H9 (cell line): ENCODE measurements at regions not wholly inside any gene's neighbourhood (a gene's known extent, or its start where the extent isn't known, plus 50 kb on each side); places are given as distances from the start of the nearest gene placed in this dataset.

Experiments used
- DNase-seq: peaks from one replicate; pipeline ENCODE4 v3.0.0-alpha.2; 2017
- H2AFZ ChIP-seq: one replicate; pipeline ENCODE4 v1.6.1; 2013; ENCODE audit warnings: mild to moderate bottlenecking, low read length, control low read depth, moderate library complexity
- H2AK5ac ChIP-seq: 2 replicates; pipeline ENCODE4 v1.6.1; 2013; ENCODE audit warnings: low read length, control low read depth, mixed read lengths; ENCODE audit not compliant: insufficient read length
- H2BK120ac ChIP-seq: one replicate; pipeline ENCODE4 v1.6.1; 2013; ENCODE audit warnings: low read depth, mild to moderate bottlenecking, low read length, control low read depth, inconsistent platforms; ENCODE audit not compliant: poor library complexity, severe bottlenecking
- H2BK12ac ChIP-seq: 2 replicates; pipeline ENCODE4 v1.6.1; 2013; ENCODE audit warnings: low read length, control low read depth, mixed read lengths, low read depth; ENCODE audit not compliant: insufficient read length
- H2BK15ac ChIP-seq: 2 replicates; pipeline ENCODE4 v1.6.1; 2013; ENCODE audit warnings: low read depth, low read length, control low read depth
- H2BK20ac ChIP-seq: one replicate; pipeline ENCODE4 v1.6.1; 2013; ENCODE audit warnings: low read depth, mild to moderate bottlenecking, low read length, control low read depth, inconsistent platforms; ENCODE audit not compliant: poor library complexity, severe bottlenecking
- H2BK5ac ChIP-seq: 2 replicates; pipeline ENCODE4 v1.6.1; 2013; ENCODE audit warnings: low read length, control low read depth, mixed read lengths; ENCODE audit not compliant: insufficient read length
- H3K14ac ChIP-seq: 2 replicates; pipeline ENCODE4 v1.6.1; 2013; ENCODE audit warnings: low read length, control low read depth; ENCODE audit not compliant: insufficient read depth
- H3K18ac ChIP-seq: 2 replicates; pipeline ENCODE4 v1.6.1; 2013; ENCODE audit warnings: low read depth, mild to moderate bottlenecking, mixed read lengths, low read length, control low read depth; ENCODE audit not compliant: insufficient read length
- H3K23ac ChIP-seq: 2 replicates; pipeline ENCODE4 v1.6.1; 2013; ENCODE audit warnings: low read length, control low read depth, mixed read lengths, low read depth; ENCODE audit not compliant: insufficient read length
- H3K23me2 ChIP-seq: 2 replicates; pipeline ENCODE4 v1.6.1; 2013; ENCODE audit warnings: low read depth, mild to moderate bottlenecking, mixed read lengths, low read length, control low read depth; ENCODE audit not compliant: insufficient read length, poor library complexity, severe bottlenecking
- H3K27ac ChIP-seq: 2 replicates; pipeline ENCODE4 v1.5.1; 2013; ENCODE audit warnings: low read length, control low read depth, mixed read lengths, low read depth; ENCODE audit not compliant: insufficient read length
- H3K27me3 ChIP-seq: 2 replicates; pipeline ENCODE4 v1.6.1; 2013; ENCODE audit warnings: low read length, control low read depth, inconsistent platforms; ENCODE audit not compliant: insufficient read depth
- H3K4ac ChIP-seq: 2 replicates; pipeline ENCODE4 v1.6.1; 2013; ENCODE audit warnings: low read depth, mild to moderate bottlenecking, control low read depth, inconsistent platforms, low read length, moderate library complexity
- H3K4me1 ChIP-seq: 2 replicates; pipeline ENCODE4 v1.6.1; 2013; ENCODE audit warnings: low read length, control low read depth, inconsistent platforms; ENCODE audit not compliant: insufficient read depth
- H3K4me2 ChIP-seq: 2 replicates; pipeline ENCODE4 v1.6.1; 2013; ENCODE audit warnings: low read length, control low read depth, mixed read lengths; ENCODE audit not compliant: insufficient read length, insufficient read depth
- H3K56ac ChIP-seq: 2 replicates; pipeline ENCODE4 v1.6.1; 2013; ENCODE audit warnings: low read depth, mild to moderate bottlenecking, mixed read lengths, low read length, control low read depth; ENCODE audit not compliant: insufficient read length
- H3K79me1 ChIP-seq: 2 replicates; pipeline ENCODE4 v1.6.1; 2013; ENCODE audit warnings: low read depth, mild to moderate bottlenecking, moderate library complexity, low read length, control low read depth, inconsistent platforms; ENCODE audit not compliant: insufficient read depth, poor library complexity, severe bottlenecking
- H3K79me2 ChIP-seq: 2 replicates; pipeline ENCODE4 v1.6.1; 2013; ENCODE audit warnings: low read length, control low read depth, inconsistent platforms; ENCODE audit not compliant: insufficient read depth
- H3K9ac ChIP-seq: 2 replicates; pipeline ENCODE4 v1.6.1; 2013; ENCODE audit warnings: low read length, control low read depth, mixed read lengths; ENCODE audit not compliant: insufficient read length; ENCODE audit errors: extremely low read depth
- H3K9me3 ChIP-seq: one replicate; pipeline ENCODE4 v1.6.1; 2013; ENCODE audit warnings: low read depth, low read length, inconsistent platforms; ENCODE audit not compliant: control insufficient read depth
- H3T11ph ChIP-seq: one replicate; pipeline ENCODE4 v1.6.1; 2013; ENCODE audit warnings: mild to moderate bottlenecking, low read length, control low read depth, inconsistent platforms
- H4K20me1 ChIP-seq: one replicate; pipeline ENCODE4 v1.6.1; 2013; ENCODE audit not compliant: control insufficient read depth, insufficient read length, insufficient read depth
- H4K5ac ChIP-seq: 2 replicates; pipeline ENCODE4 v1.6.1; 2013; ENCODE audit warnings: low read depth, mild to moderate bottlenecking, mixed read lengths, low read length, control low read depth; ENCODE audit not compliant: insufficient read length
- H4K8ac ChIP-seq: replicated peaks from 2 replicates; pipeline ENCODE4 v1.6.1; 2013; ENCODE audit warnings: low read length, control low read depth, mixed read lengths, low read depth; ENCODE audit not compliant: insufficient read length
- H4K91ac ChIP-seq: 2 replicates; pipeline ENCODE4 v1.6.1; 2013; ENCODE audit warnings: low read depth, mild to moderate bottlenecking, moderate library complexity, mixed read lengths, low read length, control low read depth; ENCODE audit not compliant: insufficient read length
- H3K27ac Mint-ChIP-seq, 3 experiments: 2 replicates in 2 of 3; 3 replicates in 1 of 3; pipeline ENCODE4 v1.8.0; 2020 to 2021; ENCODE audit warnings: mixed read lengths in 3 of 3, mild to moderate bottlenecking in 1 of 3, moderate library complexity in 1 of 3
- H3K27me3 Mint-ChIP-seq: 2 replicates; pipeline ENCODE4 v1.8.0; 2021; ENCODE audit warnings: low read depth, mild to moderate bottlenecking, moderate library complexity, mixed read lengths
- H3K36me3 Mint-ChIP-seq, 3 experiments: 2 replicates in 2 of 3; 3 replicates in 1 of 3; pipeline ENCODE4 v1.8.0; 2020 to 2021; ENCODE audit warnings: low read depth in 3 of 3, mixed read lengths in 3 of 3; ENCODE audit not compliant: insufficient read depth in 1 of 3
- H3K4me1 Mint-ChIP-seq, 2 experiments: 2 replicates each; pipeline ENCODE4 v1.8.0; 2020; ENCODE audit warnings: mixed read lengths in 2 of 2
- H3K4me3 Mint-ChIP-seq, 2 experiments: 2 replicates in 1 of 2; 3 replicates in 1 of 2; pipeline ENCODE4 v1.8.0; 2020 to 2021; ENCODE audit warnings: mild to moderate bottlenecking in 2 of 2, mixed read lengths in 2 of 2, moderate library complexity in 1 of 2
- H3K9me3 Mint-ChIP-seq, 2 experiments: 2 replicates in 1 of 2; 3 replicates in 1 of 2; pipeline ENCODE4 v1.8.0; 2020; ENCODE audit warnings: mild to moderate bottlenecking in 2 of 2, mixed read lengths in 2 of 2, moderate library complexity in 1 of 2
- CTCF ChIP-seq: fragments of 200-600 bp; sonication (generic); conservative IDR thresholded peaks from 3 replicates; pipeline ENCODE4 v1.8.0; 2021; ENCODE audit warnings: antibody characterized with exemption, mild to moderate bottlenecking
- WGBS: extraction: QIAGEN DNeasy Blood & Tissue Kit; methylation state at CpG from one replicate; pipeline ENCODE4 v1.1.7; 2013; ENCODE audit warnings: missing lambda C conversion rate, low lambda C conversion rate, mixed read lengths; ENCODE audit not compliant: insufficient read length; ENCODE audit errors: extremely low coverage; 5-methylcytosine and 5-hydroxymethylcytosine counted together

- peaks cover 18 to 38% of the 10 kb centered on the region in 2 experiments for H3K4me1 Mint-ChIP-seq
These were observed 195.4 kb upstream of the PREP start for GRCh38 chr6:105598264-105598663.

More at GRCh38 chr6:105598264-105598663, 195.4 kb upstream of the PREP start:
- Histone ChIP-seq H3K23me2 (no peaks in the 10 kb centered on the region), H3K27me3 (no peaks in the 10 kb centered on the region), H4K8ac (no peak overlapping the region), H3K18ac (no peak overlapping the region), H3K23ac (no peak overlapping the region), H3K9ac (no peak overlapping the region), H3K27ac (no peak overlapping the region), H4K91ac (no peak overlapping the region), H4K5ac (no peak overlapping the region), H2AFZ (no peak overlapping the region), H2BK15ac (no peak overlapping the region), H2BK12ac (no peak overlapping the region), H3K4ac (no peak overlapping the region), H2BK120ac (no peak overlapping the region), H3K79me1 (no peaks in the 10 kb centered on the region), H3K9me3 (no peaks in the 10 kb centered on the region), H3K14ac (no peak overlapping the region), H2AK5ac (no peak overlapping the region), H3K79me2 (no peaks in the 10 kb centered on the region), H4K20me1 (no peaks in the 10 kb centered on the region), H3K4me1 (peaks cover 3% of the 10 kb centered on the region; the same call in 1 of the 2 replicates), H3K56ac (no peak overlapping the region), H3K4me2 (no peak overlapping the region), H3T11ph (no peak overlapping the region), H2BK20ac (no peak overlapping the region), H2BK5ac (no peak overlapping the region)
- no peaks in the 10 kb centered on the region for H3K36me3 Mint-ChIP-seq
- DNase-seq = no peak
- no peaks in the 10 kb centered on the region for H3K9me3 Mint-ChIP-seq
- no CpG with 5 or more reads among the region's 3 CpGs for WGBS
- H3K27ac Mint-ChIP-seq = no peak overlapping the region
- H3K4me3 Mint-ChIP-seq = no peak overlapping the region
- TF ChIP-seq CTCF = no peak
- no peaks in the 10 kb centered on the region for H3K27me3 Mint-ChIP-seq
